OCI-LY1 (cell line): ENCODE measurements at regions not wholly inside any gene's neighbourhood (a gene's known extent, or its start where the extent isn't known, plus 50 kb on each side); places are given as distances from the start of the nearest gene placed in this dataset.

Experiments
- H2AFZ ChIP-seq: fragments of 200-600 bp; sonication (generic), shearing (Covaris generic); 2 replicates; pipeline ENCODE4 v1.6.0; 2014; ENCODE audit warnings: antibody characterized with exemption, mild to moderate bottlenecking, low read length
- H3F3A ChIP-seq: fragments of 200-600 bp; sonication (generic), shearing (Covaris generic); 2 replicates; pipeline ENCODE4 v1.6.0; 2014; ENCODE audit warnings: mild to moderate bottlenecking, antibody characterized with exemption, low read length, moderate library complexity; ENCODE audit not compliant: insufficient read depth
- H3K27ac ChIP-seq: fragments of 200-600 bp; sonication (generic); 2 replicates; pipeline ENCODE4 v1.5.1; 2014; ENCODE audit warnings: low read length, mixed run types, mild to moderate bottlenecking, low read depth; ENCODE audit not compliant: poor library complexity, severe bottlenecking
- H3K27me3 ChIP-seq: fragments of 200-600 bp; sonication (generic); 2 replicates; pipeline ENCODE4 v1.6.0; 2014; ENCODE audit warnings: antibody characterized with exemption, mild to moderate bottlenecking, low read length, moderate library complexity; ENCODE audit not compliant: insufficient read depth
- H3K36me3 ChIP-seq: fragments of 200-600 bp; sonication (generic); 2 replicates; pipeline ENCODE4 v1.6.1; 2014; ENCODE audit warnings: mild to moderate bottlenecking, antibody characterized with exemption, low read length, moderate library complexity, mixed read lengths; ENCODE audit not compliant: insufficient read depth
- H3K4me1 ChIP-seq: fragments of 200-600 bp; sonication (generic); 2 replicates; pipeline ENCODE4 v1.5.1; 2014; ENCODE audit warnings: mild to moderate bottlenecking, low read length, moderate library complexity; ENCODE audit not compliant: insufficient read depth, severe bottlenecking
- H3K4me2 ChIP-seq: fragments of 200-600 bp; sonication (generic), shearing (Covaris generic); 2 replicates; pipeline ENCODE4 v1.6.1; 2014; ENCODE audit warnings: low read length
- H3K4me3 ChIP-seq: fragments of 200-600 bp; sonication (generic); 2 replicates; pipeline ENCODE4 v1.5.1; 2014; ENCODE audit warnings: low read length, low read depth, mild to moderate bottlenecking, mixed read lengths; ENCODE audit not compliant: poor library complexity, severe bottlenecking
- H3K79me2 ChIP-seq: fragments of 200-600 bp; shearing (Covaris generic); 2 replicates; pipeline ENCODE4 v1.6.1; 2016; ENCODE audit warnings: mixed run types, low read length, mixed read lengths; ENCODE audit not compliant: insufficient read depth
- H3K9ac ChIP-seq: fragments of 200-600 bp; sonication (generic), shearing (Covaris generic); 2 replicates; pipeline ENCODE4 v1.6.1; 2014; ENCODE audit warnings: mild to moderate bottlenecking, low read length, mixed read lengths
- H3K9me2 ChIP-seq: fragments of 200-600 bp; sonication (generic), shearing (Covaris generic); 2 replicates; pipeline ENCODE4 v1.6.1; 2014; ENCODE audit warnings: low read depth, mild to moderate bottlenecking, low read length, mixed read lengths
- H3K9me3 ChIP-seq: fragments of 200-600 bp; shearing (Covaris generic); 2 replicates; pipeline ENCODE4 v1.6.1; 2014; ENCODE audit warnings: low read length, mixed read lengths
- H4K20me1 ChIP-seq: fragments of 200-600 bp; sonication (generic), shearing (Covaris generic); 2 replicates; pipeline ENCODE4 v1.6.0; 2016; ENCODE audit warnings: mild to moderate bottlenecking, low read length; ENCODE audit not compliant: insufficient read depth
- EZH2 ChIP-seq: fragments of 200-600 bp; sonication (generic), shearing (Covaris generic); IDR thresholded peaks from 2 replicates; pipeline ENCODE4 v1.8.0; 2017; ENCODE audit warnings: borderline replicate concordance, mixed run types, mild to moderate bottlenecking, antibody characterized with exemption, low read length, moderate library complexity, mixed read lengths
- TF ChIP-seq, protein P1 (sequence below): fragments of 200-600 bp; sonication (generic), shearing (Covaris generic); IDR thresholded peaks from 2 replicates; pipeline ENCODE4 v1.5.1; 2017; ENCODE audit warnings: mild to moderate bottlenecking, antibody characterized with exemption, low read length, moderate library complexity, mixed read lengths

GRCh38 chr9:102209176-102209575, 470.7 kb upstream of the GRIN3A start:
- no peak overlapping the region for H3K4me2 ChIP-seq
- no peak overlapping the region for H3K4me3 ChIP-seq
- no peak overlapping the region for H3K9ac ChIP-seq
- H3K4me1 ChIP-seq = no peaks in the 10 kb centered on the region
- no peak overlapping the region for H3K27ac ChIP-seq
- H3K27me3 ChIP-seq = no peaks in the 10 kb centered on the region
- no peaks in the 10 kb centered on the region for H3K9me2 ChIP-seq
- H3K9me3 ChIP-seq = no peaks in the 10 kb centered on the region
- H2AFZ ChIP-seq = no peak overlapping the region
- no peaks in the 10 kb centered on the region for H3F3A ChIP-seq
- no peaks in the 10 kb centered on the region for H3K79me2 ChIP-seq
- H4K20me1 ChIP-seq = no peaks in the 10 kb centered on the region
- no peaks in the 10 kb centered on the region for H3K36me3 ChIP-seq
- no peak for TF ChIP-seq EZH2
- TF ChIP-seq, protein P1, sequence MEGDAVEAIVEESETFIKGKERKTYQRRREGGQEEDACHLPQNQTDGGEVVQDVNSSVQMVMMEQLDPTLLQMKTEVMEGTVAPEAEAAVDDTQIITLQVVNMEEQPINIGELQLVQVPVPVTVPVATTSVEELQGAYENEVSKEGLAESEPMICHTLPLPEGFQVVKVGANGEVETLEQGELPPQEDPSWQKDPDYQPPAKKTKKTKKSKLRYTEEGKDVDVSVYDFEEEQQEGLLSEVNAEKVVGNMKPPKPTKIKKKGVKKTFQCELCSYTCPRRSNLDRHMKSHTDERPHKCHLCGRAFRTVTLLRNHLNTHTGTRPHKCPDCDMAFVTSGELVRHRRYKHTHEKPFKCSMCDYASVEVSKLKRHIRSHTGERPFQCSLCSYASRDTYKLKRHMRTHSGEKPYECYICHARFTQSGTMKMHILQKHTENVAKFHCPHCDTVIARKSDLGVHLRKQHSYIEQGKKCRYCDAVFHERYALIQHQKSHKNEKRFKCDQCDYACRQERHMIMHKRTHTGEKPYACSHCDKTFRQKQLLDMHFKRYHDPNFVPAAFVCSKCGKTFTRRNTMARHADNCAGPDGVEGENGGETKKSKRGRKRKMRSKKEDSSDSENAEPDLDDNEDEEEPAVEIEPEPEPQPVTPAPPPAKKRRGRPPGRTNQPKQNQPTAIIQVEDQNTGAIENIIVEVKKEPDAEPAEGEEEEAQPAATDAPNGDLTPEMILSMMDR = no peak

DNA sequence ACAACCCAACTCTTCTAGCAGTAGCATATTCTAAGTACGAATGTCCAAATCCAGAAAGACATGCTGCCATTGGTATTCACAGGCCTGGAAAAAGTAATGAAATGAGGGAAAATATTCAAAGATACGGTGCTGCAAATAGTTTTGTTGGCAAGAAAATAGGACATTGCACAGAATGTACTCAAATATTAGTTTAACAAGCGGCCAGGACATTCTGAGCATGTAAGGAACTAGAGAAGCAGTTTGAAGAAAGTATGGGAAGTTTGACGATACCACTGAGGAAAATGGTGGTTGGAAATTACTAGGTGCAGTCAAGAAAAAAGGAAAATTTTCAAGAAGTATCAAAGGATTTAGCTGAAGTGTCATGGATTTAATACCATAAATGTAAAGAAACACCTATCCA, 468.0 kb upstream of the GRIN3A start:
- no peak for TF ChIP-seq EZH2
- TF ChIP-seq, protein P1 = no peak
- no peaks in the 10 kb centered on the region for H3K9me3 ChIP-seq
- H3K4me1 ChIP-seq = no peaks in the 10 kb centered on the region
- no peaks in the 10 kb centered on the region for H3K27me3 ChIP-seq
- H3K79me2 ChIP-seq = no peaks in the 10 kb centered on the region
- no peak overlapping the region for H2AFZ ChIP-seq
- H3K9ac ChIP-seq = no peak overlapping the region
- no peak overlapping the region for H3K27ac ChIP-seq
- H3K4me2 ChIP-seq = no peak overlapping the region
- no peaks in the 10 kb centered on the region for H3K36me3 ChIP-seq
- H4K20me1 ChIP-seq = no peaks in the 10 kb centered on the region
- H3K9me2 ChIP-seq = no peaks in the 10 kb centered on the region
- no peaks in the 10 kb centered on the region for H3F3A ChIP-seq
- H3K4me3 ChIP-seq = no peak overlapping the region

GRCh38 chr9:102205251-102205650, 466.8 kb upstream of the GRIN3A start:
- no peaks in the 10 kb centered on the region for H3K27me3 ChIP-seq
- no peak overlapping the region for H3K4me3 ChIP-seq
- TF ChIP-seq, protein P1 = no peak
- TF ChIP-seq EZH2 = no peak
- no peaks in the 10 kb centered on the region for H3K4me1 ChIP-seq
- no peaks in the 10 kb centered on the region for H3K36me3 ChIP-seq
- H4K20me1 ChIP-seq = no peaks in the 10 kb centered on the region
- H3K9me3 ChIP-seq = no peaks in the 10 kb centered on the region
- H3K9ac ChIP-seq = no peak overlapping the region
- no peaks in the 10 kb centered on the region for H3K79me2 ChIP-seq
- H3F3A ChIP-seq = no peaks in the 10 kb centered on the region
- no peaks in the 10 kb centered on the region for H3K9me2 ChIP-seq
- no peak overlapping the region for H3K4me2 ChIP-seq
- H2AFZ ChIP-seq = no peak overlapping the region
- H3K27ac ChIP-seq = no peak overlapping the region
